ENCODE measurements at regions not wholly inside any gene's neighbourhood (a gene's known extent, or its start where the extent isn't known, plus 50 kb on each side); places are given as distances from the start of the nearest gene placed in this dataset.

DNA sequence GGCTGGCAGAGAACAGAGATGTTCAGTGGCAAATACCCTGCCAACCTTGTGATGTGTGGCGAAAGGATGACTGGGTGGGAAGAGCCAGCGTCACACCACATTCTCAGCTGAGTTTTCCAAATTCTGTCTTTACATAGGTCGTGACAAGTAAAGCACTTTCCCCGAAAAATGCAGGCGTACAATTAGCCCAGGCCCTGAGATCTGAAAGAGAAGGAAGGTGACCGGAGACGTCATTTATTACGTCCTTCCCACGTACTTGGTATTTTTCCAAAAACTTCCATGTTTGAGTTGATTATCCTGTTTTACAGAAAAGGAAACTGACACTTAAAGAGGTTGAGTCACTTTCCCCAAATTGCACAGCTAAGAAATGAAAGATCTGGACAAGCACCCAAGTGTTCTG, 413.3 kb downstream of the PRDM2 start:
- no peaks in the 10 kb centered on the region for H3K36me3 ChIP-seq (replicated peaks in 1 of 2; ENCODE audit: control insufficient read depth in 1 of 2, insufficient read depth in 2 of 2, low read length in 2 of 2)
- no peak overlapping the region for H3K4me3 ChIP-seq (replicated peaks in 1 of 3; ENCODE audit: low read depth in 2 of 3, low read length in 3 of 3)
- WGBS (ENCODE audit: insufficient coverage) = 74% methylated on average over 5 of the region's 9 CpGs
- Mint-ChIP-seq H3K27me3 (ENCODE audit: low read depth in 3 of 3) (peaks cover 5 to 7% (median 5%) of the 10 kb centered on the region in 3 donors), H3K27ac (no peak overlapping the region), H3K4me3 (no peak overlapping the region), H3K9me3 (peaks cover 0 to 6% (median 0%) of the 10 kb centered on the region in 7 donors), H3K4me1 (no peaks in the 10 kb centered on the region), H3K36me3 (no peaks in the 10 kb centered on the region)
- H3K9me3 ChIP-seq (replicated peaks in 1 of 2; ENCODE audit: control insufficient read depth in 1 of 2, insufficient read depth in 1 of 2, low read length in 2 of 2) = no peaks in the 10 kb centered on the region
- H3K9ac ChIP-seq (ENCODE audit: insufficient read depth, low read length, poor library complexity, severe bottlenecking) = no peak overlapping the region
- H4K20me1 ChIP-seq (ENCODE audit: insufficient read depth, low read length) = no peaks in the 10 kb centered on the region
- intact Hi-C loops (cut with micrococcal nuclease) = no loop called here
- H3K79me2 ChIP-seq (ENCODE audit: insufficient read depth, low read length) = no peaks in the 10 kb centered on the region
- no peak overlapping the region for H3K27ac ChIP-seq (ENCODE audit: low read depth in 1 of 2, low read length in 2 of 2)
- H3K4me1 ChIP-seq (ENCODE audit: control insufficient read depth in 1 of 2, insufficient read depth in 2 of 2, low read length in 2 of 2) = no peaks in the 10 kb centered on the region
- no peaks in the 10 kb centered on the region for H3K27me3 ChIP-seq (ENCODE audit: control insufficient read depth in 2 of 2, insufficient read depth in 2 of 2, low read length in 2 of 2)
- no peak overlapping the region for H2AFZ ChIP-seq (ENCODE audit: insufficient read depth, low read depth, low read length, poor library complexity, severe bottlenecking)
- no peak overlapping the region for H3K4me2 ChIP-seq (replicated peaks; ENCODE audit: extremely low read depth, low read length, poor library complexity, severe bottlenecking)
- TF ChIP-seq, protein P1, sequence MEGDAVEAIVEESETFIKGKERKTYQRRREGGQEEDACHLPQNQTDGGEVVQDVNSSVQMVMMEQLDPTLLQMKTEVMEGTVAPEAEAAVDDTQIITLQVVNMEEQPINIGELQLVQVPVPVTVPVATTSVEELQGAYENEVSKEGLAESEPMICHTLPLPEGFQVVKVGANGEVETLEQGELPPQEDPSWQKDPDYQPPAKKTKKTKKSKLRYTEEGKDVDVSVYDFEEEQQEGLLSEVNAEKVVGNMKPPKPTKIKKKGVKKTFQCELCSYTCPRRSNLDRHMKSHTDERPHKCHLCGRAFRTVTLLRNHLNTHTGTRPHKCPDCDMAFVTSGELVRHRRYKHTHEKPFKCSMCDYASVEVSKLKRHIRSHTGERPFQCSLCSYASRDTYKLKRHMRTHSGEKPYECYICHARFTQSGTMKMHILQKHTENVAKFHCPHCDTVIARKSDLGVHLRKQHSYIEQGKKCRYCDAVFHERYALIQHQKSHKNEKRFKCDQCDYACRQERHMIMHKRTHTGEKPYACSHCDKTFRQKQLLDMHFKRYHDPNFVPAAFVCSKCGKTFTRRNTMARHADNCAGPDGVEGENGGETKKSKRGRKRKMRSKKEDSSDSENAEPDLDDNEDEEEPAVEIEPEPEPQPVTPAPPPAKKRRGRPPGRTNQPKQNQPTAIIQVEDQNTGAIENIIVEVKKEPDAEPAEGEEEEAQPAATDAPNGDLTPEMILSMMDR (IDR thresholded peaks at IDR 0.05) = no peak
- DNase-seq = no peak

DNA sequence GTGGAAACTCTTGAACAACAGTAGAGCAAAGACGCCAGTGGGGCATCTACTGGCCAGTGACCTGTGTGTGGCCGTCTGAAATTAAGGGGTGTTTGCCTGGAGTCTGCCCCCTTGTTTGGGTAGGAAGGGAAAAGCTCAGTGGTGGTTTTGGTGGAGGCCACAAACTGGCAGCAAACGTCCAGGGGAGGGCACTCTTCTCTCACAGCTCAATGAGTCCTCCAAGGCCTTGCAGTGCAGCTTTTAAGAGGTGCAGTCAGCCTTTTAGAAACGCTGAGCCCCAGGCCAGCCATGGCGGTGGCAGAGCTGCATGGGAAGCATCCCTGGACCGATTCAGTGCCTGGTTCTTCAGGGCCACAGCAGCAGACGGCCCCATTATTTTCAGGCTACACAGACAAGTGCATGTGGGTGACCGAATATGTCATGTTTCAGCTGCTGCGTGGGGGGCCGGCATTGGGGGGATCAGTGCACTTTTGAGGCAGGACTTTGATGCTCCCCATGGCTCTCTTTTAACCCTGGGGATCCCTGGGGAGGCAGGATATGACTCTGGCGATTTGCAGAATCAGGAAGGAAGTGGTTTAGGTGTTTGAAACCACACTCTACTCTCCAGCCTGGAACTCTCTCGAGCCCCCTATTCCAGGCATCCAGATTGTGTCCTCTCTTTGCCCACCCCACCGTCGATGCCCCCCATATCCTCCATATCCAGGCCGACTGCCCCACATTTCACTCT, 414.0 kb downstream of the PRDM2 start:
- Mint-ChIP-seq H3K4me1 (no peaks in the 10 kb centered on the region), H3K9me3 (peaks cover 0 to 6% (median 0%) of the 10 kb centered on the region in 7 donors), H3K4me3 (peak overlapping the region in 1 of 2 donors; percentile 6), H3K27me3 (ENCODE audit: low read depth in 3 of 3) (peaks cover 3 to 7% (median 5%) of the 10 kb centered on the region in 3 donors), H3K36me3 (no peaks in the 10 kb centered on the region), H3K27ac (no peak overlapping the region)
- Histone ChIP-seq H4K20me1 (ENCODE audit: insufficient read depth, low read length) (no peaks in the 10 kb centered on the region), H3K27ac (ENCODE audit: low read depth in 1 of 2, low read length in 2 of 2) (no peak overlapping the region), H3K4me1 (ENCODE audit: control insufficient read depth in 1 of 2, insufficient read depth in 2 of 2, low read length in 2 of 2) (no peaks in the 10 kb centered on the region), H3K36me3 (replicated peaks in 1 of 2; ENCODE audit: control insufficient read depth in 1 of 2, insufficient read depth in 2 of 2, low read length in 2 of 2) (no peaks in the 10 kb centered on the region), H3K79me2 (ENCODE audit: insufficient read depth, low read length) (no peaks in the 10 kb centered on the region), H3K9me3 (replicated peaks in 1 of 2; ENCODE audit: control insufficient read depth in 1 of 2, insufficient read depth in 1 of 2, low read length in 2 of 2) (no peaks in the 10 kb centered on the region), H2AFZ (ENCODE audit: insufficient read depth, low read depth, low read length, poor library complexity, severe bottlenecking) (no peak overlapping the region), H3K4me2 (replicated peaks; ENCODE audit: extremely low read depth, low read length, poor library complexity, severe bottlenecking) (no peak overlapping the region), H3K4me3 (replicated peaks in 1 of 3; ENCODE audit: low read depth in 2 of 3, low read length in 3 of 3) (no peak overlapping the region), H3K27me3 (ENCODE audit: control insufficient read depth in 2 of 2, insufficient read depth in 2 of 2, low read length in 2 of 2) (no peaks in the 10 kb centered on the region), H3K9ac (ENCODE audit: insufficient read depth, low read length, poor library complexity, severe bottlenecking) (no peak overlapping the region)
- TF ChIP-seq, protein P1 (IDR thresholded peaks at IDR 0.05) = no peak
- DNase-seq = no peak
- 30% methylated on average over 10 of the region's 15 CpGs for WGBS (ENCODE audit: insufficient coverage)
- intact Hi-C loops (cut with micrococcal nuclease) = no loop called here
